ENCODE measurements at regions not wholly inside any gene's neighbourhood (a gene's known extent, or its start where the extent isn't known, plus 50 kb on each side); places are given as distances from the start of the nearest gene placed in this dataset.

DNA sequence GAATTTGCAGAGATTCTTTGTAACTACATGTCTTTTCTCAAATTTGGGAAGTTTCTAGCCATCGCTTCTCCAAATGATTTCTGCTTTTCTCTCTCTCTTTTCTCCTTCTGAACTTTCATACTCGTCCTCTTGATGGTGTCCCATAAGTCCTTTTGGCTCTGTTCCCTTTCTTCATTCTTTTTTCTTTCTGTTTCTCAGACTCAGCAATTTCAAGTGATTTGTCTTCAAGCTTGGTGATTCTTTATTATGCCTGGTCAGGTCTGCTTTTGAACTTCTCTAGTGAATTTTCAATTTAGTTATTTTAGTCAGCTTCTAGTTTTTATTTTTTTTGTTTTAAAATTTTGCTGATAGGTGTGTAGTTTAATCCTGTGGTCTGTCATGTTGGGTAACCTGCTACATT lies 57.6 kb upstream of the EEF1E1 start:
- no peak overlapping the region for H3K4me3 ChIP-seq (replicated peaks; ENCODE audit: low read depth, low read length)
- no peak for DNase-seq (ENCODE audit: low read depth)
- no peak for TF ChIP-seq CTCF (IDR thresholded peaks at IDR 0.05; ENCODE audit: low read length, missing control alignments)

GRCh38 chr6:8157839-8158238 lies 55.5 kb upstream of the EEF1E1 start:
- DNase-seq (ENCODE audit: low read depth) = no peak
- no peak overlapping the region for H3K4me3 ChIP-seq (replicated peaks; ENCODE audit: low read depth, low read length)
- TF ChIP-seq CTCF (IDR thresholded peaks at IDR 0.05; ENCODE audit: low read length, missing control alignments) = no peak

DNA sequence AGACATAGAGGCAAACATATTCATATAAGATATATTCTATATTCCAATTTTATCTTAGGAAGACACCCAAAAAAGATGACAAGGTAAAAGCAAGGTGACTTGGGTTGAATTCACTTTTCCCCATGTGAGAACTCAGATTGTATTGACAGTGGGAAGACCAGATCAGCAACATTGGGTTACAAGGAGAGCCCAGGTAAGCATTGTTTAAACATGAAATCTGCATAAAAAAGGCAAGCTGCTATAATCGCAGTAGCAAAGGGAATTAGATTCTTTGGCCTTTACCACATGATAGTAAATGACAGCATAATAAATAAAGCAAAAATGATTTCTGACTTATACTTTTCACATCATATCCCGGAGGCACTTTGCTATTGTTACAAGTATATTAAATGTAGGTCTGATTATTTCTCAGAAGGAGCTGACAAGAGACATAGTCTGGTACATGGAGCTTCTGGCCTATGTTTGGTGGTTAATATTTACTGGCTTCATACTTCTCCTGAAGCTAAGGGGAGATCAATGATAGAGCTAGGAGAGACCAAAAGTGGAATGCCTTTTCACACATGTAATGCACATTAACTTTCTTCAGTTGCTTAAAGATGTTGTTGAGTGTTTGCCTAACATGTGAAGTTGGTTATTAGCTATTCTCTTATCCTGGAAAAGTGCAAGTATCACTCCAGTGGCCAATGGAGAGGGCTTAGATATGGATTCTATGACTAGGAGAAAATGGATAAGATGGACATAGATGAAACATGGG lies 53.1 kb upstream of the EEF1E1 start:
- DNase-seq (ENCODE audit: low read depth) = no peak
- H3K4me3 ChIP-seq (replicated peaks; ENCODE audit: low read depth, low read length) = no peak overlapping the region
- no peak for TF ChIP-seq CTCF (IDR thresholded peaks at IDR 0.05; ENCODE audit: low read length, missing control alignments)

Data from fibroblast of pulmonary artery (primary cell).